ENCODE measurements at regions not wholly inside any gene's neighbourhood (a gene's known extent, or its start where the extent isn't known, plus 50 kb on each side); places are given as distances from the start of the nearest gene placed in this dataset.

DNA sequence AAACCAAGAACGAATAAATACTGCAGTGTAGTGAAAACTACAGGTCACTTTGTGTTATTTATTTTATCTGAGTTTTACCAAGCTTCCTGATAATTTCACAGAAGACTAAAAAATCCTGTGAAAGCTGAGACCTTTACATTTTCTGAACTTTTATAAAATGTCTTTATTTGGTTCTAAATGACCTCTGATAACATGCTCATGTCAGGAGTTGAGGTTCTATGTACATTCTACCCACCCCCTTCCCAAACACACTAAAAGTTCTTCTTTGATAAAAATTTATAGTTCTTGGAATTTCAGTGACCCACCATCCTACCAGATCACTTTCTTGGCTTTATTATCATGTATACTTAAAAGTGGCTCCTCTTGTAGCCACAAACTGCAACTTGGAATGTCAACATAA is 463.1 kb downstream of the PIK3C3 start:
- FAIRE-seq, result no peak

DNA sequence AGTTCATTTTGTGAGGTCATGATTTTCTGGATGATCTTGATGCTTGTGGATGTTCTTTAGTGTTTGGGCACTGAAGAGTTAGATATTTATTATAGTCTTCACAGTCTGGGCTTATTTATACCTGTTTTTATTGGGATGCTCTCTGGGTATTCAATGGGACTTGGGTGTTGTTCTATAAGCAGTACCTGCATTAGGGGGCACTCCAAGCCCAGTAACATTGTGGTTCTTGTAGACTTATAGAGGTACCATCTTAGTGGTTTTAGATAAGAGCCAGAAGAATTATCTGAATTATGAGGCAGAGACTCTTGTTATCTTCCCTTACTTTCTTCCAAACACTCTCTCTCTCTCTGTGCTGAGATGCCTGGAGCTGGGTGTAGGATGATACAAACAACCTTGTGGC is 470.0 kb downstream of the PIK3C3 start:
- CTCF ChIA-PET, result no interaction called here
- Histone ChIP-seq H3K4me1 (no peaks in the 10 kb centered on the region), H3K4me2 (no peak overlapping the region), H3K4me3 (no peak overlapping the region), H3K9me3 (no peaks in the 10 kb centered on the region), H3K27ac (no peak overlapping the region)
- FAIRE-seq (no peak), ATAC-seq (no peak), DNase-seq (ENCODE audit: low read depth in 1 of 2, low spot score in 1 of 2) (no peak)
- POLR2A ChIA-PET, result no interaction called here
- TF ChIP-seq, protein P1, sequence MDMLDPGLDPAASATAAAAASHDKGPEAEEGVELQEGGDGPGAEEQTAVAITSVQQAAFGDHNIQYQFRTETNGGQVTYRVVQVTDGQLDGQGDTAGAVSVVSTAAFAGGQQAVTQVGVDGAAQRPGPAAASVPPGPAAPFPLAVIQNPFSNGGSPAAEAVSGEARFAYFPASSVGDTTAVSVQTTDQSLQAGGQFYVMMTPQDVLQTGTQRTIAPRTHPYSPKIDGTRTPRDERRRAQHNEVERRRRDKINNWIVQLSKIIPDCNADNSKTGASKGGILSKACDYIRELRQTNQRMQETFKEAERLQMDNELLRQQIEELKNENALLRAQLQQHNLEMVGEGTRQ (IDR thresholded peaks at IDR 0.05), result no peak
- TF ChIP-seq FOXS1 (CRISPR knock-in tag; IDR thresholded peaks at IDR 0.05), result no peak
- TF ChIP-seq HDAC2 (IDR thresholded peaks at IDR 0.05), result no peak
- no peak for TF ChIP-seq JUN (IDR thresholded peaks at IDR 0.05)
- TF ChIP-seq, protein P2, sequence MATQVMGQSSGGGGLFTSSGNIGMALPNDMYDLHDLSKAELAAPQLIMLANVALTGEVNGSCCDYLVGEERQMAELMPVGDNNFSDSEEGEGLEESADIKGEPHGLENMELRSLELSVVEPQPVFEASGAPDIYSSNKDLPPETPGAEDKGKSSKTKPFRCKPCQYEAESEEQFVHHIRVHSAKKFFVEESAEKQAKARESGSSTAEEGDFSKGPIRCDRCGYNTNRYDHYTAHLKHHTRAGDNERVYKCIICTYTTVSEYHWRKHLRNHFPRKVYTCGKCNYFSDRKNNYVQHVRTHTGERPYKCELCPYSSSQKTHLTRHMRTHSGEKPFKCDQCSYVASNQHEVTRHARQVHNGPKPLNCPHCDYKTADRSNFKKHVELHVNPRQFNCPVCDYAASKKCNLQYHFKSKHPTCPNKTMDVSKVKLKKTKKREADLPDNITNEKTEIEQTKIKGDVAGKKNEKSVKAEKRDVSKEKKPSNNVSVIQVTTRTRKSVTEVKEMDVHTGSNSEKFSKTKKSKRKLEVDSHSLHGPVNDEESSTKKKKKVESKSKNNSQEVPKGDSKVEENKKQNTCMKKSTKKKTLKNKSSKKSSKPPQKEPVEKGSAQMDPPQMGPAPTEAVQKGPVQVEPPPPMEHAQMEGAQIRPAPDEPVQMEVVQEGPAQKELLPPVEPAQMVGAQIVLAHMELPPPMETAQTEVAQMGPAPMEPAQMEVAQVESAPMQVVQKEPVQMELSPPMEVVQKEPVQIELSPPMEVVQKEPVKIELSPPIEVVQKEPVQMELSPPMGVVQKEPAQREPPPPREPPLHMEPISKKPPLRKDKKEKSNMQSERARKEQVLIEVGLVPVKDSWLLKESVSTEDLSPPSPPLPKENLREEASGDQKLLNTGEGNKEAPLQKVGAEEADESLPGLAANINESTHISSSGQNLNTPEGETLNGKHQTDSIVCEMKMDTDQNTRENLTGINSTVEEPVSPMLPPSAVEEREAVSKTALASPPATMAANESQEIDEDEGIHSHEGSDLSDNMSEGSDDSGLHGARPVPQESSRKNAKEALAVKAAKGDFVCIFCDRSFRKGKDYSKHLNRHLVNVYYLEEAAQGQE (IDR thresholded peaks at IDR 0.05), result no peak
- TF ChIP-seq, protein P3, sequence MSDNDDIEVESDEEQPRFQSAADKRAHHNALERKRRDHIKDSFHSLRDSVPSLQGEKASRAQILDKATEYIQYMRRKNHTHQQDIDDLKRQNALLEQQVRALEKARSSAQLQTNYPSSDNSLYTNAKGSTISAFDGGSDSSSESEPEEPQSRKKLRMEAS (IDR thresholded peaks at IDR 0.05), result no peak
- TF ChIP-seq MYC (IDR thresholded peaks at IDR 0.05; ENCODE audit: borderline replicate concordance, low read length), result no peak
- no peak for TF ChIP-seq HOXA7 (CRISPR knock-in tag; IDR thresholded peaks at IDR 0.05)
- no peak for TF ChIP-seq RCOR1 (IDR thresholded peaks at IDR 0.05; ENCODE audit: low read depth, low read length)
- TF ChIP-seq RARB (CRISPR knock-in tag; IDR thresholded peaks at IDR 0.05), result no peak
- TF ChIP-seq ZNF302 (CRISPR knock-in tag; IDR thresholded peaks at IDR 0.05), result no peak
- TF ChIP-seq, protein P4, sequence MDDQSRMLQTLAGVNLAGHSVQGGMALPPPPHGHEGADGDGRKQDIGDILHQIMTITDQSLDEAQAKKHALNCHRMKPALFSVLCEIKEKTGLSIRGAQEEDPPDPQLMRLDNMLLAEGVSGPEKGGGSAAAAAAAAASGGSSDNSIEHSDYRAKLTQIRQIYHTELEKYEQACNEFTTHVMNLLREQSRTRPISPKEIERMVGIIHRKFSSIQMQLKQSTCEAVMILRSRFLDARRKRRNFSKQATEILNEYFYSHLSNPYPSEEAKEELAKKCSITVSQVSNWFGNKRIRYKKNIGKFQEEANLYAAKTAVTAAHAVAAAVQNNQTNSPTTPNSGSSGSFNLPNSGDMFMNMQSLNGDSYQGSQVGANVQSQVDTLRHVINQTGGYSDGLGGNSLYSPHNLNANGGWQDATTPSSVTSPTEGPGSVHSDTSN (IDR thresholded peaks at IDR 0.05), result no peak
- no peak for TF ChIP-seq RFX5 (IDR thresholded peaks at IDR 0.05)
- TF ChIP-seq CHD2 (IDR thresholded peaks at IDR 0.05; ENCODE audit: low read length, partially characterized antibody), result no peak
- TF ChIP-seq KDM1A (IDR thresholded peaks at IDR 0.05; ENCODE audit: low read depth), result no peak
- TF ChIP-seq NPAS2 (CRISPR knock-in tag; IDR thresholded peaks at IDR 0.05; ENCODE audit: borderline replicate concordance), result no peak
- no peak for TF ChIP-seq MAFK (IDR thresholded peaks at IDR 0.05; ENCODE audit: partially characterized antibody)

More for the DNA sequence above, 463.1 kb downstream of the PIK3C3 start:
- TF ChIP-seq HDAC2 (IDR thresholded peaks at IDR 0.05), result no peak
- no peak for TF ChIP-seq CBX8 (IDR thresholded peaks at IDR 0.05)
- no peak for TF ChIP-seq RFX5 (IDR thresholded peaks at IDR 0.05)
- TF ChIP-seq MYC (IDR thresholded peaks at IDR 0.05; ENCODE audit: borderline replicate concordance, low read length), result no peak
- no peak for TF ChIP-seq BHLHE40 (IDR thresholded peaks at IDR 0.05; ENCODE audit: low read depth, low read length)
- TF ChIP-seq RNF2 (IDR thresholded peaks at IDR 0.05; ENCODE audit: borderline replicate concordance, low read depth), result no peak
- TF ChIP-seq FOSL2 (IDR thresholded peaks at IDR 0.05), result no peak
- TF ChIP-seq FOSL2 (CRISPR knock-in tag; IDR thresholded peaks at IDR 0.05), result no peak
- no peak for TF ChIP-seq TP53 (CRISPR knock-in tag; IDR thresholded peaks at IDR 0.05)
- no peak for TF ChIP-seq NPAS2 (CRISPR knock-in tag; IDR thresholded peaks at IDR 0.05; ENCODE audit: borderline replicate concordance)
- TF ChIP-seq ZNF302 (CRISPR knock-in tag; IDR thresholded peaks at IDR 0.05), result no peak
- Histone ChIP-seq H3K4me2 (no peak overlapping the region), H3K9me3 (no peaks in the 10 kb centered on the region), H3K4me1 (no peaks in the 10 kb centered on the region), H3K27ac (no peak overlapping the region), H3K4me3 (no peak overlapping the region)
- no peak for ATAC-seq
- ChIA-PET CTCF (interaction anchor here (1.0 kb wide), 1 partner anchor 11 kb away, joined by 3 read pairs; no protein-coding TSS in a partner anchor), POLR2A (no interaction called here)
- DNase-seq (ENCODE audit: low read depth in 1 of 2, low spot score in 1 of 2), result no peak
- 0% methylated on average over 1 of the region's 1 CpG for WGBS (ENCODE audit: missing lambda C conversion rate)
